ENCODE measurements at regions not wholly inside any gene's neighbourhood (a gene's known extent, or its start where the extent isn't known, plus 50 kb on each side); places are given as distances from the start of the nearest gene placed in this dataset.

DNA sequence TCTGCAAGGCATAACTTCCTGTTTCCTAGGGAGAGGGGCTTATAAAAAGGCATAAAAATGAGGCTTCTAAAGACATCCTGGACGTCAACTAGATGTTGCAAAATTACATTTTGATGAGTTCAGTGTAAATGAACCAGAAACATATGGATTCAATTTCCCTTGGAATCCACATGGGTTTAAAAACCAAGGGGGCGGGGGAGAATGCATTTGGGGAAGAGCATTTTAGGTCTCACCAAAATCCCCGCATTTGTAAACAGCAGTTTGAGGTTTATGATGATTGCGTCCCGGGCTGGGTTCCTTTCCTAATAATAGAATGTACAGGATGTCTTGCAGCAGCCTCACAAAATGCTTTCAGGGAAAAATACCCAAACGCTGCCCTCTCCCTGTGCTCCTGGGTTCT lies 407.8 kb downstream of the ZNF536 start:
- H3K4me1 Mint-ChIP-seq, result no peaks in the 10 kb centered on the region
- H3K4me3 Mint-ChIP-seq, result no peak overlapping the region
- H3K27ac Mint-ChIP-seq, result no peak overlapping the region
- Histone ChIP-seq H3K9ac (no peak overlapping the region), H3K27ac (no peak overlapping the region), H3K4me3 (no peak overlapping the region), H3K9me3 (ENCODE audit: low read depth) (no peaks in the 10 kb centered on the region), H3K36me3 (no peaks in the 10 kb centered on the region), H3F3A (ENCODE audit: low read depth) (no peaks in the 10 kb centered on the region), H3K4me1 (no peaks in the 10 kb centered on the region), H3K27me3 (no peaks in the 10 kb centered on the region), H3K4me2 (no peak overlapping the region), H2AFZ (replicated peaks) (no peak overlapping the region), H4K20me1 (ENCODE audit: low read depth) (no peaks in the 10 kb centered on the region), H3K79me2 (ENCODE audit: low read depth) (no peaks in the 10 kb centered on the region)
- H3K9me3 Mint-ChIP-seq, result no peaks in the 10 kb centered on the region
- DNase-seq (ENCODE audit: low spot score), result no peak
- TF ChIP-seq EZH2phosphoT487 (IDR thresholded peaks at IDR 0.05) (no peak), EZH2 (IDR thresholded peaks at IDR 0.05) (no peak)
- TF ChIP-seq, protein P1, sequence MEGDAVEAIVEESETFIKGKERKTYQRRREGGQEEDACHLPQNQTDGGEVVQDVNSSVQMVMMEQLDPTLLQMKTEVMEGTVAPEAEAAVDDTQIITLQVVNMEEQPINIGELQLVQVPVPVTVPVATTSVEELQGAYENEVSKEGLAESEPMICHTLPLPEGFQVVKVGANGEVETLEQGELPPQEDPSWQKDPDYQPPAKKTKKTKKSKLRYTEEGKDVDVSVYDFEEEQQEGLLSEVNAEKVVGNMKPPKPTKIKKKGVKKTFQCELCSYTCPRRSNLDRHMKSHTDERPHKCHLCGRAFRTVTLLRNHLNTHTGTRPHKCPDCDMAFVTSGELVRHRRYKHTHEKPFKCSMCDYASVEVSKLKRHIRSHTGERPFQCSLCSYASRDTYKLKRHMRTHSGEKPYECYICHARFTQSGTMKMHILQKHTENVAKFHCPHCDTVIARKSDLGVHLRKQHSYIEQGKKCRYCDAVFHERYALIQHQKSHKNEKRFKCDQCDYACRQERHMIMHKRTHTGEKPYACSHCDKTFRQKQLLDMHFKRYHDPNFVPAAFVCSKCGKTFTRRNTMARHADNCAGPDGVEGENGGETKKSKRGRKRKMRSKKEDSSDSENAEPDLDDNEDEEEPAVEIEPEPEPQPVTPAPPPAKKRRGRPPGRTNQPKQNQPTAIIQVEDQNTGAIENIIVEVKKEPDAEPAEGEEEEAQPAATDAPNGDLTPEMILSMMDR (IDR thresholded peaks at IDR 0.05), result no peak
- peaks cover 4% of the 10 kb centered on the region for H3K27me3 Mint-ChIP-seq (ENCODE audit: insufficient read depth, low read depth)
- H3K36me3 Mint-ChIP-seq, result no peaks in the 10 kb centered on the region

DNA sequence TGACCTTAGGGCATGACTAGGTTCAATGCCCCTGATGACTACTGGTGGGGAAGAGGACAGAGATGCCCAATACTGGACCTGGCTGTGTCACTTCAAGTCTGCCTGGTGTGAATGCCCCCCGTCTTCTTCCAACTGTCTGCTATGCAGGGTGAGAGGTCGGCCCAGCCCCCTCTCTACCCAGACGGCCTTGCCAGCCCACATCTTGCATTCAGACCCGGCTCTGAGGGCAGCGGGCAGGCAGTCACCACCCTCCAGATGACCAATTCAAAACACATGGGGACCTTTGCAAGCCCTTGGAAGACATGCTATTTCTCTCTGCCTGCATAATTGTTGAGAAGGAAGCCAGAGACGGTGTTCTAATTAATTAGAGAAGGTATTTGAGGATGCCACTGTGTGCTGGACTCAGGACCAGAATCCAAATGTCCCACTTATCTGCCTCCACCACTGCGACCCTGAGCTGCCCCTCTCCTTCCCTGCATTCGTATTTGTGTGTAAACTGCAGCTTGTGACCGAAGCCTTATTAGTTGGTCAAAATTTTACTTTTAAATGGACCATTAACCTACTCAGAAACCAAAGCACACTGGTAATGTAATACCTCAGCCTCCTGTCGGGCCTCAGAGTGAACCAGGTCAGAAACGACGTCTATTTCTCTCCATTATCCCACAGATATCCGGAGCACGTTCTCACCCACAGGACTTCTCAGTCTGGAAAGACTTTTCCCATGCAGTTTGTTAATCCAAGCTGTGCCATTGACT lies 407.0 kb downstream of the ZNF536 start:
- Histone ChIP-seq H3K9ac (no peak overlapping the region), H3K27me3 (no peaks in the 10 kb centered on the region), H3K4me3 (no peak overlapping the region), H3K79me2 (ENCODE audit: low read depth) (no peaks in the 10 kb centered on the region), H3K36me3 (no peaks in the 10 kb centered on the region), H3K27ac (no peak overlapping the region), H2AFZ (replicated peaks) (no peak overlapping the region), H3K9me3 (ENCODE audit: low read depth) (no peaks in the 10 kb centered on the region), H3K4me2 (no peak overlapping the region), H3K4me1 (no peaks in the 10 kb centered on the region), H4K20me1 (ENCODE audit: low read depth) (no peaks in the 10 kb centered on the region), H3F3A (ENCODE audit: low read depth) (no peaks in the 10 kb centered on the region)
- Mint-ChIP-seq H3K9me3 (no peaks in the 10 kb centered on the region), H3K27me3 (ENCODE audit: insufficient read depth, low read depth) (peaks cover 4% of the 10 kb centered on the region), H3K27ac (no peak overlapping the region), H3K36me3 (no peaks in the 10 kb centered on the region), H3K4me1 (no peaks in the 10 kb centered on the region), H3K4me3 (no peak overlapping the region)
- no peak for DNase-seq (ENCODE audit: low spot score)
- TF ChIP-seq EZH2phosphoT487 (IDR thresholded peaks at IDR 0.05), result no peak
- TF ChIP-seq EZH2 (IDR thresholded peaks at IDR 0.05), result no peak
- TF ChIP-seq, protein P1 (IDR thresholded peaks at IDR 0.05), result no peak

DNA sequence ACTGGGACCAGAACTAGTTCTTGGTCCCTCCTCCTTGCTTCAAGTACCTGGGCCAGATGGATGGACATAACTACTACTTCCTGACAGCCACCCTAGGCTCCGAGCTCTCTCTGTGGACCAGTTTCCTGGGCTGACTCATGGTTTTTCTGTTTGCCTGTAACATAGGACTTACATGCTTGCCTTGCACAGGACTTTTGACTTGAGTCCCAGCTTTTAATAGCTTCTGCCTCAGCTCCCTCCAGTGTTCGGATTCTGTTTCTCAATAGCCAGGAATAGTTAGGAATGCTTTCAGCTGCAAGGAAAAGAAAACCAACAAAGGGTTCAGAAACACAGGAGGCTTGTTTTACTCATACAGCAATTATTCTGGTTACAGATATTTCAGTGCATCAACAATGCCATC lies 405.9 kb downstream of the ZNF536 start:
- no peaks in the 10 kb centered on the region for H3K36me3 Mint-ChIP-seq
- DNase-seq (ENCODE audit: low spot score), result no peak
- Histone ChIP-seq H2AFZ (replicated peaks) (no peak overlapping the region), H3K27ac (no peak overlapping the region), H3K4me3 (no peak overlapping the region), H3F3A (ENCODE audit: low read depth) (no peaks in the 10 kb centered on the region), H4K20me1 (ENCODE audit: low read depth) (no peaks in the 10 kb centered on the region), H3K4me1 (no peaks in the 10 kb centered on the region), H3K36me3 (no peaks in the 10 kb centered on the region), H3K9ac (no peak overlapping the region), H3K27me3 (no peaks in the 10 kb centered on the region), H3K4me2 (no peak overlapping the region), H3K9me3 (ENCODE audit: low read depth) (no peaks in the 10 kb centered on the region), H3K79me2 (ENCODE audit: low read depth) (no peaks in the 10 kb centered on the region)
- H3K4me1 Mint-ChIP-seq, result no peaks in the 10 kb centered on the region
- TF ChIP-seq, protein P1 (IDR thresholded peaks at IDR 0.05), result no peak
- no peak overlapping the region for H3K4me3 Mint-ChIP-seq
- H3K27ac Mint-ChIP-seq, result no peak overlapping the region
- peaks cover 4% of the 10 kb centered on the region for H3K27me3 Mint-ChIP-seq (ENCODE audit: insufficient read depth, low read depth)
- H3K9me3 Mint-ChIP-seq, result no peaks in the 10 kb centered on the region

All from neural progenitor cell (in vitro differentiated cells).